DND-41 (cell line): ENCODE measurements at regions not wholly inside any gene's neighbourhood (a gene's known extent, or its start where the extent isn't known, plus 50 kb on each side); places are given as distances from the start of the nearest gene placed in this dataset.

Experiments used
- EZH2 ChIP-seq: IDR thresholded peaks from 3 replicates; pipeline ENCODE4 v1.6.1; 2012; ENCODE audit warnings: borderline replicate concordance, low read depth, mild to moderate bottlenecking, moderate library complexity, low read length, inconsistent platforms; ENCODE audit not compliant: severe bottlenecking
- TF ChIP-seq, protein P1 (sequence below): IDR thresholded peaks from 2 replicates; pipeline ENCODE4 v1.5.1; 2012; ENCODE audit warnings: borderline replicate concordance, low read length, moderate library complexity, mild to moderate bottlenecking; ENCODE audit not compliant: poor library complexity, severe bottlenecking; ENCODE audit errors: extremely low read depth

DNA sequence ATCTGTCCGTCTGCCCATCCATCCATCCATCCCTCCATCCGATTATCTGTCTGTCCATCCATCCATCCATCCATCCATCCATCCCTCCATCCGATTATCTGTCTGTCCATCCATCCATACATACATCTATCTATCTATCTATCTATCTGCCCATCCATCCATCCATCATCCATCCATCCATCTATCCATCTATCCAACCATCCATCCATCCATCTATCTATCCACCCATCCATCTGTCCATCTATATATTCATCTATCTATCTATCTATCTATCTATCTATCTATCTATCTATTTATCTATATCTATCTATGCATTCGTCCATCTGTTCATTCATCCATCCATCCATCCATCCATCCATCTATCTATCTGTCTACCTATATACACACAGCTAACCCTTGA lies 471.1 kb upstream of the ZNF507 start:
- TF ChIP-seq, protein P1, sequence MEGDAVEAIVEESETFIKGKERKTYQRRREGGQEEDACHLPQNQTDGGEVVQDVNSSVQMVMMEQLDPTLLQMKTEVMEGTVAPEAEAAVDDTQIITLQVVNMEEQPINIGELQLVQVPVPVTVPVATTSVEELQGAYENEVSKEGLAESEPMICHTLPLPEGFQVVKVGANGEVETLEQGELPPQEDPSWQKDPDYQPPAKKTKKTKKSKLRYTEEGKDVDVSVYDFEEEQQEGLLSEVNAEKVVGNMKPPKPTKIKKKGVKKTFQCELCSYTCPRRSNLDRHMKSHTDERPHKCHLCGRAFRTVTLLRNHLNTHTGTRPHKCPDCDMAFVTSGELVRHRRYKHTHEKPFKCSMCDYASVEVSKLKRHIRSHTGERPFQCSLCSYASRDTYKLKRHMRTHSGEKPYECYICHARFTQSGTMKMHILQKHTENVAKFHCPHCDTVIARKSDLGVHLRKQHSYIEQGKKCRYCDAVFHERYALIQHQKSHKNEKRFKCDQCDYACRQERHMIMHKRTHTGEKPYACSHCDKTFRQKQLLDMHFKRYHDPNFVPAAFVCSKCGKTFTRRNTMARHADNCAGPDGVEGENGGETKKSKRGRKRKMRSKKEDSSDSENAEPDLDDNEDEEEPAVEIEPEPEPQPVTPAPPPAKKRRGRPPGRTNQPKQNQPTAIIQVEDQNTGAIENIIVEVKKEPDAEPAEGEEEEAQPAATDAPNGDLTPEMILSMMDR: no peak
- TF ChIP-seq EZH2: no peak
